Cardiac muscle cell (in vitro differentiated cells and primary cell): ENCODE measurements at regions not wholly inside any gene's neighbourhood (a gene's known extent, or its start where the extent isn't known, plus 50 kb on each side); places are given as distances from the start of the nearest gene placed in this dataset.
"Not testable (repeated sequence)": the region's sequence is repeated elsewhere in the genome, so short reads cannot be mapped to it uniquely, and the experiment has no call there.

Experiments used
- DNase-seq, 2 donors: peaks; one replicate each; pipeline versions ENCODE4 v3.0.0 to v3.0.0-alpha.2; 2010 to 2017; ENCODE audit warnings: low read depth in 1 of 2, low spot score in 1 of 2
- H3K27ac ChIP-seq: fragments of 200-600 bp; sonication (generic); 2 replicates; pipeline ENCODE4 v1.5.1; 2016
- H3K27me3 ChIP-seq: fragments of 200-600 bp; sonication (generic); 2 replicates; pipeline ENCODE4 v1.6.0; 2016; ENCODE audit warnings: control low read depth
- H3K36me3 ChIP-seq: fragments of 200-600 bp; sonication (generic); 2 replicates; pipeline ENCODE4 v1.5.1; 2016; ENCODE audit warnings: control low read depth
- H3K4me1 ChIP-seq: fragments of 200-600 bp; sonication (generic); 2 replicates; pipeline ENCODE4 v1.8.1; 2017; ENCODE audit warnings: low read depth, mild to moderate bottlenecking, mixed run types
- H3K4me3 ChIP-seq: fragments of 200-600 bp; sonication (generic); 2 replicates; pipeline ENCODE4 v1.5.1; 2016; ENCODE audit warnings: mild to moderate bottlenecking
- H3K9me3 ChIP-seq: fragments of 200-600 bp; sonication (generic); 2 replicates; pipeline ENCODE4 v1.5.1; 2017; ENCODE audit warnings: low read depth, mild to moderate bottlenecking, control low read depth
- CTCF ChIP-seq: IDR thresholded peaks from 2 replicates; pipeline ENCODE4 v1.5.1; 2012; ENCODE audit warnings: low read depth, mild to moderate bottlenecking, low read length

DNA sequence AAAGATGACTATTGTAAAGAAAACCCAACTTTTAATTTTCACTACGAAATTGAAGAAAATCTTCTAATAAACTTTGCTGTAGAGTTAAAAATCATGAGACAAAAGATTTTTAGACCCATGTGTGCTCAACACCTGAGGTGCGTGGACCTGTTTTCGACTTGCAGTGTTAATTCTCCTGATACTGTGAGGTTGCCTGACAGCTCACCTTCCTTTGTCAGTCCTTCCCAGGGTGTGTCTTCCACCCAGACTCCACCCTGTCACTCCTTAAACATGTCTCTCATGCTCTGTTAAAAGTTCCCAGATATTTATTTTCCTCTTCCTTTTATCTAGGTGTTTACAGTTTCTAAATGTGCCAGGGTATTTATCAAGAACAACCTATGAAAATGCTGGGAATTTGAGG, 151.3 kb upstream of the NT5E start:
- no peak for TF ChIP-seq CTCF
- Histone ChIP-seq H3K36me3 (no peaks in the 10 kb centered on the region), H3K9me3 (no peaks in the 10 kb centered on the region), H3K4me1 (no peaks in the 10 kb centered on the region), H3K4me3 (no peak overlapping the region), H3K27me3 (no peaks in the 10 kb centered on the region), H3K27ac (no peak overlapping the region)
- DNase-seq: no peak

DNA sequence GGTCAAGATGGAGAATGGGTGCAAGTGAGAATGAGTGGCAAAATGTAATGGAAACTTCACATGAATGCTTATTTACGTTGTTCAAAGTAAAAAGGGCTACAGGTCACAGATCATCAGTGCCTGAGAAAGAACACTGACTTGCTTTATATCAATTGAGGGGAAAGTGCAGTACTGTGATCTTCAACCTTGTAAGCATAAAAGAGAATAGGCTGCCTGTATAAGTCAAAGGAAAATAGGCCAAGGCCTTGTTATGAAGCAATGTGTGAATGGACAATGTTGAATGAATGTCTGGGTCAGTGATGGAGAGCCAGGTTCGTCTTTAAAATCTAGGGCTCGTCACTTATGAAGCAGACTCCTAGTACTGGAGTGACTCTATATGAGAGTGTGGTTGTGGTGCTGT, 158.6 kb upstream of the NT5E start:
- no peak for DNase-seq
- TF ChIP-seq CTCF: no peak
- Histone ChIP-seq H3K27ac (no peak overlapping the region), H3K4me1 (no peaks in the 10 kb centered on the region), H3K27me3 (no peaks in the 10 kb centered on the region), H3K9me3 (no peaks in the 10 kb centered on the region), H3K36me3 (no peaks in the 10 kb centered on the region), H3K4me3 (no peak overlapping the region)

- Histone ChIP-seq H3K4me1 (no peaks in the 10 kb centered on the region), H3K4me3 (no peak overlapping the region), H3K9me3 (no peaks in the 10 kb centered on the region), H3K27me3 (no peaks in the 10 kb centered on the region), H3K27ac (no peak overlapping the region), H3K36me3 (no peaks in the 10 kb centered on the region)
- DNase-seq: no peak
- no peak for TF ChIP-seq CTCF
Measured at GRCh38 chr6:85287654-85288053, 162.2 kb upstream of the NT5E start.

- no peak for TF ChIP-seq CTCF
- no peak overlapping the region for H3K27ac ChIP-seq
- no peak for DNase-seq
Measured at GRCh38 chr6:85287158-85287557, 162.7 kb upstream of the NT5E start.

GRCh38 chr6:85286507-85286906, 163.4 kb upstream of the NT5E start:
- H3K36me3 ChIP-seq, H3K27ac ChIP-seq, H3K9me3 ChIP-seq, H3K4me1 ChIP-seq, H3K4me3 ChIP-seq, H3K27me3 ChIP-seq: not testable (repeated sequence)
- DNase-seq: peak in 1 of 2 donors; percentile 3

More at GRCh38 chr6:85287158-85287557, 162.7 kb upstream of the NT5E start:
- no peaks in the 10 kb centered on the region for H3K36me3 ChIP-seq
- no peaks in the 10 kb centered on the region for H3K9me3 ChIP-seq
- H3K4me1 ChIP-seq: no peaks in the 10 kb centered on the region
- no peaks in the 10 kb centered on the region for H3K27me3 ChIP-seq
- no peak overlapping the region for H3K4me3 ChIP-seq

GRCh38 chr6:85285934-85286333, 163.9 kb upstream of the NT5E start:
- H3K4me1 ChIP-seq: no peaks in the 10 kb centered on the region
- no peaks in the 10 kb centered on the region for H3K36me3 ChIP-seq
- DNase-seq: no peak
- H3K27me3 ChIP-seq: no peaks in the 10 kb centered on the region
- no peak overlapping the region for H3K4me3 ChIP-seq
- H3K27ac ChIP-seq: no peak overlapping the region
- no peaks in the 10 kb centered on the region for H3K9me3 ChIP-seq
- no peak for TF ChIP-seq CTCF
